WERI-Rb-1 (cell line): ENCODE measurements at regions not wholly inside any gene's neighbourhood (a gene's known extent, or its start where the extent isn't known, plus 50 kb on each side); places are given as distances from the start of the nearest gene placed in this dataset.
"Not testable (repeated sequence)": the region's sequence is repeated elsewhere in the genome, so short reads cannot be mapped to it uniquely, and the experiment has no call there.

Experiments
- DNase-seq: peaks from one replicate; pipeline ENCODE4 v3.0.0-alpha.2; 2020
- H3K27ac ChIP-seq: fragments of 250-450 bp; sonication (Bioruptor Pico); 2 replicates; pipeline ENCODE4 v1.5.1; 2020; ENCODE audit warnings: mild to moderate bottlenecking, moderate library complexity
- H3K27me3 ChIP-seq: fragments of 250-450 bp; sonication (Bioruptor Pico); 2 replicates; pipeline ENCODE4 v1.5.1; 2021; ENCODE audit warnings: mild to moderate bottlenecking, low read depth, moderate library complexity; ENCODE audit not compliant: insufficient read depth, severe bottlenecking
- H3K36me3 ChIP-seq: fragments of 250-450 bp; sonication (Bioruptor Pico); 2 replicates; pipeline ENCODE4 v1.5.1; 2020; ENCODE audit warnings: mild to moderate bottlenecking, moderate library complexity
- H3K4me3 ChIP-seq: 2 replicates; pipeline ENCODE4 v1.5.1; 2011; ENCODE audit warnings: low read depth, mild to moderate bottlenecking, control low read depth, low read length
- H3K9me3 ChIP-seq: fragments of 250-450 bp; sonication (Bioruptor Pico); 2 replicates; pipeline ENCODE4 v1.5.1; 2021; ENCODE audit warnings: mild to moderate bottlenecking, moderate library complexity; ENCODE audit not compliant: severe bottlenecking
- TF ChIP-seq, protein P1 (sequence below): IDR thresholded peaks from 2 replicates; pipeline ENCODE4 v1.5.1; 2011; ENCODE audit warnings: low read depth, mild to moderate bottlenecking, control low read depth, inconsistent platforms, low read length

DNA sequence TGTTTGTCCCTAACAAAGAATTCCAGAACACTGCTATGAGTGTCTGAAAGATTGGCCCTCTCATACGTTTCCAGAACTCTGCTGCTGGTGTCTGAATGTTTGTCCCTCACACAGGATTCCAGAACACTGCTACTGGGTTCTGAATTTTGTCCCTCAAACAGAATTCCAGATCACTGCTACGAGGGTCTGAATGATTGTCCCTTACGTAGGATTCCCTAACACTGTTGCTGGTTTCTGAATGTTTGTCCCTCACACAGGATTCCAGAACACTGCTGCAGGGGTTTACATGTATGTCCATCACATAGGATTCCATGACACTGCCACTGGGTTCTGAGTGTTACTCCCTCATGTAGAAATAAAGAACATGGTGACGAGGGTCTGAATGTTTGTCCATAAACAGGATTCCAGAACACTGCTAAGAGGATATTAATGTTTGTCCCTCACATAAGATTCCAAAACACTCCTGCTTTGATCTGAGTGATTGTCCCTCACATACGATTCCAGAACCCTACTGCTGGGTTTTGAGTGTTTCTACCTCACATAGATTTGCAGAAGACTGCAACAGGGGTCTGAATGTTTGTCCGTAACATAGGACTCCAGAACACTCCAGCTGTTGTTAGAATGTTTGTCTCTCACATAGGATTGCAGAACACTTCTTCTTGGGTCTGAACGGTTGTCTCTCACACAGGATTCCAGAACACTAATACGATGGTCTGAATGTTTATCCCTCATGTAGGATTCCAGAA is 214.4 kb downstream of the FOXD4L6 start:
- Histone ChIP-seq H3K9me3 (peaks cover 31% of the 10 kb centered on the region), H3K27ac (no peak overlapping the region), H3K4me3 (no peak overlapping the region), H3K27me3 (peaks cover 27% of the 10 kb centered on the region), H3K36me3 (no peaks in the 10 kb centered on the region)
- no peak for DNase-seq
- TF ChIP-seq, protein P1, sequence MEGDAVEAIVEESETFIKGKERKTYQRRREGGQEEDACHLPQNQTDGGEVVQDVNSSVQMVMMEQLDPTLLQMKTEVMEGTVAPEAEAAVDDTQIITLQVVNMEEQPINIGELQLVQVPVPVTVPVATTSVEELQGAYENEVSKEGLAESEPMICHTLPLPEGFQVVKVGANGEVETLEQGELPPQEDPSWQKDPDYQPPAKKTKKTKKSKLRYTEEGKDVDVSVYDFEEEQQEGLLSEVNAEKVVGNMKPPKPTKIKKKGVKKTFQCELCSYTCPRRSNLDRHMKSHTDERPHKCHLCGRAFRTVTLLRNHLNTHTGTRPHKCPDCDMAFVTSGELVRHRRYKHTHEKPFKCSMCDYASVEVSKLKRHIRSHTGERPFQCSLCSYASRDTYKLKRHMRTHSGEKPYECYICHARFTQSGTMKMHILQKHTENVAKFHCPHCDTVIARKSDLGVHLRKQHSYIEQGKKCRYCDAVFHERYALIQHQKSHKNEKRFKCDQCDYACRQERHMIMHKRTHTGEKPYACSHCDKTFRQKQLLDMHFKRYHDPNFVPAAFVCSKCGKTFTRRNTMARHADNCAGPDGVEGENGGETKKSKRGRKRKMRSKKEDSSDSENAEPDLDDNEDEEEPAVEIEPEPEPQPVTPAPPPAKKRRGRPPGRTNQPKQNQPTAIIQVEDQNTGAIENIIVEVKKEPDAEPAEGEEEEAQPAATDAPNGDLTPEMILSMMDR: no peak

DNA sequence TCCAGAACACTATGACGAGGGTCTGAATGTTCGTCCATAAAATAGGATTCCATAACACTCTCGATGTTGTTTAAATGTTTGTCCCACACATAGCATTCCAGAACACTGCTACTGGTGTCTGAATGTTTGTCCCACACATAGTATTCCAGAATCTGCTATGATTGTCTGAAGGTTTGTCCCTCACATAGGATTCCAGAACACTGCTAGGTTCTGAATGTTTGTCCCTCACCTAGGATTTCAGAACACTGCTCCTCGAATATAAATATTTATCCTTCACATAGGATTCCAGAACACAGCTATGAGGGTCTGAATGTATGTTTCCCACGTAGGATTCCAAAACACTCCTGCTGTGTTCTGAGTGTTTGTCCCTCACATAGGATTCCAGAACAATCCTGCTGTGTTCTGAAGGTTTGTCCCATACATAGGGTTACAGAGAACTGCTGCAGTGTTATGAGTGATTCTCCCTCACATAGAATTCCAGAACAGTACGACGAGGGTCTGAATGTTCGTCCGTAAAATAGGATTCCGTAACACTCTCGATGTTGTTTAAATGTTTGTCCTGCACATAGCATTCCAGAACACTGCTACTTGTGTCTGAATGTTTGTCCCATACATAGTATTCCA is 215.3 kb downstream of the FOXD4L6 start:
- no peak overlapping the region for H3K27ac ChIP-seq
- H3K36me3 ChIP-seq: no peaks in the 10 kb centered on the region
- TF ChIP-seq, protein P1: no peak
- H3K27me3 ChIP-seq: peaks cover 27% of the 10 kb centered on the region
- no peak for DNase-seq
- H3K4me3 ChIP-seq: no peak overlapping the region
- H3K9me3 ChIP-seq: peaks cover 33% of the 10 kb centered on the region

DNA sequence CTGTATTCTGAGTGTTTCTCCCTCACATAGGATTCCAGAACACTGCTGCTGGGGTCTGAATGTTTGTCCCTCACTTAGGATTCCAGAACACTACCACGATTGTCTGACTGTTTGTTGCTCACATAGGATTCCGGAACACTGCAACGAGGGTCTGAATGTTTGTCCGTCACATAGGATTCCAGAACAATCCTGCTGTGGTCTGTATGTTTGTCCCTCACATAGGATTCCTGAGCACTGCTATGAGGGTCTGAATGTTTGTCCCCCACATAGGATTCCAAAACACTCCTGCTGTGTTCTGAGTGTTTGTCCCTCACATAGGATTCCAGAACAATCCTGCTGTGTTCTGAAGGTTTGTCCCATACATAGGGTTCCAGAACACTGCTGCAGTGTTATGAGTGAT is 215.8 kb downstream of the FOXD4L6 start:
- H3K36me3 ChIP-seq, DNase-seq, H3K27ac ChIP-seq, H3K4me3 ChIP-seq: not testable (repeated sequence)
- H3K9me3 ChIP-seq: peaks cover 37% of the 10 kb centered on the region
- peaks cover 32% of the 10 kb centered on the region for H3K27me3 ChIP-seq

DNA sequence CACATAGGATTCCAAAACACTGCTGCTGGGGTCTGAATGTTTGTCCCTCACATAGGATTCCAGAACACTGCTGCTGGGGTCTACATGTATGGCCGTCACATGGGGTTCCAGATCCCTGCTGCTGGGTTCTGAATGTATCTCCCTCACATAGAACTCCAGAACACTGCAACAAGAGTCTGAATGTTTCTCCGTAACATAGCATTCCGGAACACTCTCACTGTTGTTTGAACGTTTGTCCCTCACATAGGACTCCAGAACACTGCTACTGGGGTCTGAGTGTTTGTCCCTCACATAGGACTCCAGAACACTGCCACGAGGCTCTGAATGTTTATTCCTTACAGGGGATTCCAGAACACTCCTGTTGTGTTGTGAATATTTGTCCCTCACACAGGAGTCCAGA is 216.8 kb downstream of the FOXD4L6 start:
- Histone ChIP-seq H3K27ac (no peak overlapping the region), H3K36me3 (no peaks in the 10 kb centered on the region), H3K27me3 (peaks cover 33% of the 10 kb centered on the region), H3K4me3 (no peak overlapping the region), H3K9me3 (peaks cover 37% of the 10 kb centered on the region)
- DNase-seq: no peak
- TF ChIP-seq, protein P1: no peak

DNA sequence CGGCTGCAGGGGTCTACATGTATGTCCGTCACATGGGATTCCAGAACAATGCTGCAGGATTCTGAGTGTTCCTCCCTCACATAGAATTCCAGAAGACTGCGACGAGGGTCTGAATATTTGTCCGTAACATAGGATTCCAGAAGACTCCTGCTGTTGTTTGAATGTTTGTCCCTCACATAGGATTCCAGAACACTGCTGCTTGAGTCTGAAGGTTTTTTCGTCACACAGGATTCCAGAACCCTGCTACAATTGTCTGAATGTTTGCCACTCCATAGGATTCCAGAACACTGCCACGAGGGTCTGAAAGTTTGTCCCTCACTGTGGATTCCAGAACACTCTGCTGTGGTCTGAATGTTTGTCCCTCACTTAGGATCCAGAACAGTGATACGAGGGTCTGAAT is 217.5 kb downstream of the FOXD4L6 start:
- not testable (repeated sequence) for DNase-seq, H3K4me3 ChIP-seq, H3K36me3 ChIP-seq, H3K27ac ChIP-seq
- Histone ChIP-seq H3K9me3 (peaks cover 33% of the 10 kb centered on the region), H3K27me3 (peaks cover 33% of the 10 kb centered on the region)

DNA sequence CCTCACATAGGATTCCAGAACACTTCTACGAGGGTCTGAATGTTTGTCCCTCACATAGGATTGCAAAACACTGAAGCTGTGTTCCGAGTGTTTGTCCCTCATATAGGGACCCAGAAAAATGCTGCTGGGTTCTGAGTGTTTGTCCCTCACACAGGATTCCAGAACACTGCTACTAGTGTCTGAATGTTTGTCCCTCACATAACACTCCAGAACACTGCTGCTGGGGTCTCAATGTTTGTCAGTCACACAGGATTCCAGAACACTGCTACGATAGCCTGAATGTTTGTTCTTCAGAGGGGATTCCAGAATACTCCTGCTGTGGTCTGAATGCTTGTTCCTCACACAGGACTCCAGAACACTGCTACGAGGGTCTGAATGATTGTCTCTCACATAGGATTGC is 218.7 kb downstream of the FOXD4L6 start:
- no peak overlapping the region for H3K4me3 ChIP-seq
- H3K36me3 ChIP-seq: no peaks in the 10 kb centered on the region
- TF ChIP-seq, protein P1: no peak
- no peak for DNase-seq
- H3K9me3 ChIP-seq: peaks cover 21% of the 10 kb centered on the region
- no peak overlapping the region for H3K27ac ChIP-seq
- H3K27me3 ChIP-seq: peaks cover 25% of the 10 kb centered on the region

DNA sequence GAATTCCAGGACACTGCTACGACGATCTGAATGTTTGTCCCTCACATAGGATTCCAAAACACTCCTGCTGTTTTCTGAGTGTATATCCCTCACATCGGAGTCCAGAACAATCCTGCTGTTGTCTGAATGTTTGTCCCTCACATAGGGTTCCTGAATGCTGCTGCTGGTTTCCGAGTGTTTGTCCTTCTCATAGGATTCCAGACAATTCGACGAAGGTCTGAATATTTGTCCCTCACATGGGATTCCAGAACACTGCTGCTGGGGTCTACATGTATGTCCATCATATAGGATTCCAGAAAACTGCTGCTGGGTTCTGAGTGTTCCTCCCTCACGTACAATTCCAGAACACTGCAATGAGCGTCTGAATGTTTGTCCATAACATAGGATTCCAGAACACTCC is 219.4 kb downstream of the FOXD4L6 start:
- not testable (repeated sequence) for H3K36me3 ChIP-seq, H3K4me3 ChIP-seq, H3K27ac ChIP-seq, DNase-seq
- peaks cover 22% of the 10 kb centered on the region for H3K27me3 ChIP-seq
- H3K9me3 ChIP-seq: peaks cover 15% of the 10 kb centered on the region
